ENCODE measurements at regions not wholly inside any gene's neighbourhood (a gene's known extent, or its start where the extent isn't known, plus 50 kb on each side); places are given as distances from the start of the nearest gene placed in this dataset.

DNA sequence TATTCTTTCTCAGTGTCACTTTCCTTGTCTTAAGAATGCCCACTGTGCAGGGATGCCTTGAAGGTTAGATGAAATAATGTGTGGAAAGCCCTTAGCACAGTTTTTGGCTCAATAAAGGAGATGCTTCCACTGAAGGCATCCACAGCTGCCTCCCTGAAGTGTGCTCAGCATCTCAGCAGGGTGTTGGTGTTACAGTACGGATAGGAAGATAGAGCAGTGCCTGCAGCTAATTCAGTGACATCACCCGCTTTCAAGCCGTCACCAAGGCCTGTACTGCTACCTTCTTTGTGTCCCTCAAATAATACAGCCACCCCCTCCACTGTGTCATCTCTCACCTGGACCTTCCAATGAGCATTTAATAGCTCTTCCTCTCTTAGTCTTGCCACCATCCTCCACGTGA lies 59.0 kb downstream of the NDUFS5 start:
- Mint-ChIP-seq H3K36me3 (no peaks in the 10 kb centered on the region), H3K4me1 (peaks cover 5 to 10% (median 8%) of the 10 kb centered on the region in 4 donors), H3K27me3 (peaks cover 9 to 33% (median 26%) of the 10 kb centered on the region in 5 donors), H3K9me3 (no peaks in the 10 kb centered on the region), H3K4me3 (no peak overlapping the region), H3K27ac (peak overlapping the region in 1 of 10 donors; percentile 39)
- ATAC-seq = no peak
- POLR2A ChIA-PET = no interaction called here
- DNase-seq = no peak

DNA sequence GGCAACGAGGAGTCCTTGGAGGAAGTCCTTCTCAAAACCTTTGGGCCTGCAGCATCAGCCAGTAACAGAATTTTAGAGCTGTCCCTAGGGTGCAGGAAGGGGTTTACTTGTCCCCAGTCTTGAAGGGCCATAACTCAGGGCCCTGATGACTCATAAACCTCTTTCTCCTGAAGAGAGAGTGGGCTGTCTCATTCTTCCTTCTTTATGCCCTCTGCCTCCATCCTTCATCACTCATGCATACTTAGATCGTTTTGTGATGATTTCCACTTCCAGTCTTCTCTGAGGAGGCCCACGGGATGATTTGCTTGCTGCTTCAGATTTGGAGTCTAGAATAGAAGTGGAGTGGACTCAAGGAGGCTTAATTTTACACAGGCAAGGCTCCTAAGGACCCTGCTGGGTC lies 60.2 kb downstream of the NDUFS5 start:
- Mint-ChIP-seq H3K4me3 (no peak overlapping the region), H3K27ac (no peak overlapping the region), H3K27me3 (peaks cover 8 to 25% (median 20%) of the 10 kb centered on the region in 5 donors), H3K9me3 (no peaks in the 10 kb centered on the region), H3K4me1 (peaks cover 0 to 6% (median 5%) of the 10 kb centered on the region in 4 donors), H3K36me3 (no peaks in the 10 kb centered on the region)
- no peak for ATAC-seq
- no peak for DNase-seq
- POLR2A ChIA-PET = no interaction called here

DNA sequence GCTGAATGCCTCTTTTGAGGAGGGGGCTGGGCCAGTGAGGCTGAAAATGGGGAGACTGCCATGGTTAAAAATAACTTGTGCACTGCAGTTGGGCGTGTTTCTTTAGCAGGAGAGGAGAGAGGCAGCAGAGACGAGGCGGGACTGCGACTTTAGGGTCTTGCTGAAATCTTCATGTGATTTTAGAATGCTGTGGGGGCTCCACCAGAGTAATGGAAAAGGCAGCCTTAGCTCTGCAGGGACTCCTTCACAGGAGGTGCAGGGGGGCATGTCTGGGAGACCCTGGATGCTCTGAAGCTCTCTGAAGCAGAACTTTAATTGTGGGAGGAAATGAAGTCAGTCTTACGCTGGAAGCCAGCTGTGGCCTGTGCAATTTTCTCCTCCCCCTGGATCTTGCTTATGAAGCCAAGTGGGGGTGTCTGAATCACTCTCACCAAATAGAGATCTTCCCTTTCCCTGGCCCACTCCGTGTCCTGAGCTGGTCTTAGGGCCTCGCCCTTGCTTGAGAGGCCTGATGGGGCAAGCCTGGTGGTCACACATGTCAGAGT lies 60.8 kb downstream of the NDUFS5 start:
- Mint-ChIP-seq H3K4me3 (no peak overlapping the region), H3K4me1 (peaks cover 2 to 8% (median 6%) of the 10 kb centered on the region in 4 donors), H3K27me3 (peaks cover 8 to 23% (median 20%) of the 10 kb centered on the region in 5 donors), H3K27ac (peak overlapping the region in 1 of 10 donors; percentile 71), H3K36me3 (no peaks in the 10 kb centered on the region), H3K9me3 (no peaks in the 10 kb centered on the region)
- POLR2A ChIA-PET = no interaction called here
- no peak for DNase-seq
- no peak for ATAC-seq

DNA sequence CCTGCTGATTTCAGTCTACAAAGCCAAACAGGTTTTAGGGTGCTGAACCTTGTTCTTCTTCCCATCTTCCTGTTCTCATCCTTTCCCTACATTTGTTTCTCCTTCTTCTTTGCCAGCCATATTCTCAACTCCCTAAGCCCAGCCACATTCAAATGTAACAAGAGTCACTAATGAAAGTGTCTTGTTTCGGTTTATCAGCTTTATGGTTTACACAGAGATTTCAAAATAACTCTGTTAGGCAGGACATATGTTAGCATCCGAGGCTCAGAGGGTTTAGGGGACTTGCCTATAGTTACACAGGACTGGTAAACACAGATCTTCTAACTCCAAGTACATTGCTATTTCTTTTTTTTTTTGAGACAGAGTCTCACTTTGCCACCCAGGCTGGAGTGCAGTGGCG lies 61.3 kb downstream of the NDUFS5 start:
- H3K9me3 Mint-ChIP-seq = no peaks in the 10 kb centered on the region
- ATAC-seq (no peak), DNase-seq (no peak)
- POLR2A ChIA-PET = no interaction called here
- H3K4me1 Mint-ChIP-seq = peaks cover 2 to 8% (median 6%) of the 10 kb centered on the region in 4 donors
- H3K27ac Mint-ChIP-seq = no peak overlapping the region
- no peak overlapping the region for H3K4me3 Mint-ChIP-seq
- H3K27me3 Mint-ChIP-seq = peaks cover 8 to 18% (median 15%) of the 10 kb centered on the region in 5 donors
- H3K36me3 Mint-ChIP-seq = no peaks in the 10 kb centered on the region

DNA sequence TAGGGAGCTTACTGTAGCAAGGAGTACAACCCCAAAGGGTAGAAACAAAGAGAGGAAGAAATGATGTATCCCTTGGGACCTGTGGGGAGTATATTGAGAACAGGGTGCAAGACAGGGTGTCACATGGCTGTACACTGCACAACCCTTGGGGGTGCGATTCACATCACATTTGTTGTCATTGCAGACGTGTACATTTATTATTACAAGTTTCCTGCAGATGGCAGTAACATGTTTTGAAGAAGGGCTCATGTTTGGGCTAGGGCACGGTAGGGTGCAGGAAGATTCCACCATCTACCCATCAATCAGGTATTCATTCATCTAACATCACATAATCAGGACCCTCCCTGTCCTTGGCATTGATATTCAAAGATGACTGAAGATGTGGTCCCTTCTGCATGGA lies 62.5 kb downstream of the NDUFS5 start:
- peaks cover 5 to 9% (median 6%) of the 10 kb centered on the region in 5 donors for H3K27me3 Mint-ChIP-seq
- no peak for DNase-seq
- H3K9me3 Mint-ChIP-seq = no peaks in the 10 kb centered on the region
- H3K36me3 Mint-ChIP-seq = no peaks in the 10 kb centered on the region
- peak overlapping the region in 2 of 10 donors; percentile 10 to 22 for H3K27ac Mint-ChIP-seq
- no peak for ATAC-seq
- POLR2A ChIA-PET = interaction anchor here (1.1 kb wide), 1 partner anchor 207 kb away, joined by 3 read pairs; no protein-coding TSS in a partner anchor
- peaks cover 2 to 10% (median 7%) of the 10 kb centered on the region in 4 donors for H3K4me1 Mint-ChIP-seq
- no peak overlapping the region for H3K4me3 Mint-ChIP-seq

DNA sequence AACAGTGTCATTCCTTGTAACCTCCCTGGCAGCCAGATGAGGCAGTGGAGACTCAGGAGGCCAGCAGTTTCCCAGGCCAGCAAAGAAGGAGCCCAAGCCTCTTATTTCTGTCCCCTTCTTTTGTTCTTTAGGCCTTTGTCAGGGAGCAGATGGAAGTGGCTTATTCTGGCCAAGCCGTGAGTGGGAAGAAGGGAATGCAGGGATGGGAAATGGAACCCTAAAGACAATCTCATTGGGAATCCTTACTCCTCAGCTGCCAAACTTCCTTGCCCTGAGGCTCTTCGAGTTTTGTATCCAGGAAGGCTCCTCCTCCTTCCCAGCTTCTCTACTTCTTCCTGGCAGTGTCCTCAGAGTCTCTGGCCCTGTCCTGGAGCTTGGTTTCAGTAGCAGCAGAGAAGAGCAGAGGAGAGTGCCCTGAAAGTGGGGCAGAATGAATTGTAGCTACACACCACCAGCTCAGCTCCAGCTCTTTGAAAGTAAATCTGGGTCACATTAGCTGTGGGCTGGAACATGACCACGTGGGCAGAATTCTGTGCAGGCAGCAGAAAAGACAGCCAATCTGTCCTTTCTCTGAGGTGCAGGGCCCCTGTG lies 63.9 kb downstream of the NDUFS5 start:
- Mint-ChIP-seq H3K36me3 (no peaks in the 10 kb centered on the region), H3K4me1 (peaks cover 2 to 10% (median 7%) of the 10 kb centered on the region in 4 donors), H3K9me3 (no peaks in the 10 kb centered on the region), H3K27ac (no peak overlapping the region), H3K27me3 (peaks cover 0 to 5% (median 0%) of the 10 kb centered on the region in 5 donors), H3K4me3 (no peak overlapping the region)
- POLR2A ChIA-PET = interaction anchor here (0.6 kb wide), 1 partner anchor 478 kb away, joined by 3 read pairs; no protein-coding TSS in a partner anchor
- no peak for ATAC-seq
- DNase-seq = no peak

DNA sequence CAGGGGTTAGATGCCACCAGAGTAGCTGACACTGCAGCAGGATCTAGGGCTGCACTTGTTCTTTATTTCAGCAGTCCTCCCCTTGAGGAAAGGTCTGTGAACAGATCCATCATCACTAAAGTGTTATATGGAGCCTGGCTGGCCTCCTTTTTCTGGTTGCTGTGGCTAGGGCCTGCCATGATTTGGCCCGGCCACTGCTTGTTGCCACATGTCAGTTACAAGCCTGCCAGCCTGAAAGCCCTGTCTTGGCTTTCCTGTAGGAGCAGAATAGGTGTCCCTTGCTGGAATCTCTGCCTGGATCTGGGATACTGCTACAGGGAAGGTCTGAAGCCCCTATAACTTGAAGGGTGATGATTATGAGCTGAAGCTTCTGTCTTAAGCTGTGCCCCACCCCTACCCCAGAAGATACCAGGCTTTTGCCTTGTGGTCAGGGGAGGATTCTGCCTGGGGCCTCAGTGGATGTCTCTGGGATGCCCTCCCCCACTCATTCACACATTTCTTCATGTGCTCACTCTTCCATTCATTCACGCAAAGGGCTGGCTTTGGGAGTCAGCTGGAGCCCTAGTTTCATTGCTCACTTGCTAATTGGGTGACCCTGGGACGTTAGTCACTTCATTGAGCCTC lies 64.7 kb downstream of the NDUFS5 start:
- ATAC-seq (no peak), DNase-seq (no peak)
- POLR2A ChIA-PET = interaction anchor here (0.6 to 0.8 kb wide), 3 partner anchors 78 to 479 kb away, joined by 3 read pairs; no protein-coding TSS in a partner anchor
- H3K4me1 Mint-ChIP-seq = peaks cover 2 to 10% (median 7%) of the 10 kb centered on the region in 4 donors
- H3K9me3 Mint-ChIP-seq = no peaks in the 10 kb centered on the region
- H3K27me3 Mint-ChIP-seq = peaks cover 0 to 5% (median 0%) of the 10 kb centered on the region in 5 donors
- no peaks in the 10 kb centered on the region for H3K36me3 Mint-ChIP-seq
- H3K4me3 Mint-ChIP-seq = no peak overlapping the region
- H3K27ac Mint-ChIP-seq = peak overlapping the region in 2 of 10 donors; percentile 27 to 40

DNA sequence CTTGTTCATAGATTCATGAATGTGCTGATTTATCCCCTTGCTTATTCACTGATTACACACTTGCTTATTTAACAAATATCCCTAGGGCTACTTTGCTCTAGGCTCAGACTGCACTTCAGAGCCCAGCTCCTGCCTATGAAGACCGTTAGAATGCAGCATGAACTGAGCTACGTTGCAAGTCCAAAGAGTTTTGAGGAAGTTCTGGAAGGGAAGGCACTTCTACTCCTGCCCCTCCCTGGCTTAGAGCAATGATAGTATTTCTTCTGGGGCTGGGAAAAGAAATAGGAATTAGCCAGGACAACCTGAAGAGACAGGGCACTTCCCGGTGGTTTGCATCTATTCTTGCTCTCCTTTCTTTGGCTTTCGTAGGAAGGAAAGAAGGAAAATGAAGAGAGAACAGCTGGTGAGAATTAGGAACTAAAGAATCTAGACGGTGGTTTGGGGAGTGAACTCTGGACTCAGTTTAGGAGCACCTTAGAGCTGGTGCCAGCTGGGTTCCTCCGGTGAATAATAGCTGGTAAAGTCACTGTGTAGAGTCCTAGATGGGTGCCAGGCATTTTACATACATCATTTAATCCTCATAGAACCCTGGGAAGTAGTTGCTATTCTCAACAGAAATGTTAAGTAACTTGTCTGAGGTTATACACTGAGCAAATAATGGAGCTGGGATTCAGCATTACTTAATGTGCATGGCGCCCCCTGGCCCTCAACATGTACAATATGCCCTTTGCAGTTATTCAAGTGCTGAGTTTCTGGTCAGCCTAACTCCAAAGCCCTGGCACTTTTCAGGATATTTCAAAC lies 65.9 kb downstream of the NDUFS5 start:
- POLR2A ChIA-PET = interaction anchor here (1.0 to 1.2 kb wide), 2 partner anchors 100 to 233 kb away, joined by 3 to 6 read pairs; partner anchors contain the start of gene RRAGC
- H3K9me3 Mint-ChIP-seq = no peaks in the 10 kb centered on the region
- no peaks in the 10 kb centered on the region for H3K36me3 Mint-ChIP-seq
- peaks cover 2 to 10% (median 7%) of the 10 kb centered on the region in 4 donors for H3K4me1 Mint-ChIP-seq
- ATAC-seq (peak; percentile 89 to 91), DNase-seq (peak; percentile 15 to 78 (median 44))
- H3K4me3 Mint-ChIP-seq = no peak overlapping the region
- H3K27me3 Mint-ChIP-seq = peaks cover 0 to 5% (median 0%) of the 10 kb centered on the region in 5 donors
- H3K27ac Mint-ChIP-seq = peak overlapping the region in 1 of 10 donors; percentile 47

DNA sequence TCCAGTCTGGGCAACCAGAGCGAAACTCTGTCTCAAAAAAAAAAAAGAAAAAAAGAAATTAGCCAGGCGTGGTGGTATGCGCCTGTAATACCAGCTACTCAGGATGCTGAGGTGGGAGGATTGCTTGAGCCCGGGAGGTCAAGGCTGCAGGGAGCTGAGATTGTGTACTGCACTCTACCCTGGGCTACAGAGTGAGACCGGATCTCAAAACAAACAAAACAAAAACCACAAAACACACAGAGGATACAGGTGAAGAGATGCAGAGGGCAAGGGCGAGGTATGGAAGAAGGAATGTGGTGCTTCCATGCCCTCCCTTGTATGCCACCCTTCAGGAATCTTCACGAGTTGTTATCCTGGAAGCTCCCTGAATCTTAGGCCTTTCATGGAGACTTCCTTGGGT lies 68.5 kb downstream of the NDUFS5 start:
- H3K9me3 Mint-ChIP-seq = no peaks in the 10 kb centered on the region
- H3K4me1 Mint-ChIP-seq = peaks cover 7 to 17% (median 12%) of the 10 kb centered on the region in 4 donors
- ATAC-seq (no peak), DNase-seq (no peak)
- no peaks in the 10 kb centered on the region for H3K36me3 Mint-ChIP-seq
- no peak overlapping the region for H3K27ac Mint-ChIP-seq
- peaks cover 0 to 5% (median 0%) of the 10 kb centered on the region in 5 donors for H3K27me3 Mint-ChIP-seq
- POLR2A ChIA-PET = interaction anchor here (0.6 kb wide), 1 partner anchor 316 kb away, joined by 3 read pairs; no protein-coding TSS in a partner anchor
- H3K4me3 Mint-ChIP-seq = no peak overlapping the region

DNA sequence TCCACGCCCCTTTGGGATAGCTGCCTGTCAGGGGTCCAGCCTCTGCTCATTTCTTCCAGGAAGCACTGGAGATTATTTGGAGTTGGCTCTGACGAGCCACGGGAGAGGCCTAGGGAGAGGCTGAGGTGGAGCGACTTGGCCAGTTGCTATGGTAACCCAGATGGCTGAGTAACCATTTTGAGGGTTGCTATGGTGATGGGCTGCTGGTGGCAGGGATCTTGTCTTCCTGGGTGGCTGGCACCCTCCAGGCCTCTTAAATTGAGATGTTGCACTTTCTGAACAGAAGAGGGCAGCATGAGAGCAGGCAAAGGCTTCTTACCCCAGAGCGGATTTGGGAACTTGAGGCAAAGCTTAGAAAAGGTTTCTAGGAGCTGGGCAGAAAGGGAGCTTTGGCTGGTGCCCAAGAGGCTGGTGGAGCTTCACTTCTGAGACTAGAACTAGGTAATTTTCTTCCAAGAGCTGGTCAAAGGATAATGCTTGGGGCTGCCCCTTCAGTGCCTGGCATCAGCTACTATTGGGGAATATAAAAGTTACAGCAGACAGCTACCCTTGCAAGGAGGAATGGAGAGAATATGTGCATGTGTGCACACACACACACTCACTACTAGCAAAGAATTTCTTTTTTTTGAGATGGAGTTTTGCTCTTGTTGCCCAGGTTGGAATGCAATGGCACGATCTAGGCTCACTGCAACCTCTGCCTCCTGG lies 72.5 kb downstream of the NDUFS5 start:
- Mint-ChIP-seq H3K9me3 (no peaks in the 10 kb centered on the region), H3K4me3 (peak overlapping the region in 1 of 10 donors; percentile 69), H3K27me3 (no peaks in the 10 kb centered on the region), H3K36me3 (no peaks in the 10 kb centered on the region), H3K27ac (peak overlapping the region in 7 of 10 donors; percentile 10 to 88 (median 56)), H3K4me1 (peaks cover 13 to 29% (median 23%) of the 10 kb centered on the region in 4 donors)
- peak; percentile 20 to 81 (median 64) for DNase-seq
- ATAC-seq = peak; percentile 77 to 83
- POLR2A ChIA-PET = interaction anchor here (0.9 to 1.5 kb wide), 2 partner anchors 35 to 93 kb away, joined by 4 to 5 read pairs; no protein-coding TSS in a partner anchor

DNA sequence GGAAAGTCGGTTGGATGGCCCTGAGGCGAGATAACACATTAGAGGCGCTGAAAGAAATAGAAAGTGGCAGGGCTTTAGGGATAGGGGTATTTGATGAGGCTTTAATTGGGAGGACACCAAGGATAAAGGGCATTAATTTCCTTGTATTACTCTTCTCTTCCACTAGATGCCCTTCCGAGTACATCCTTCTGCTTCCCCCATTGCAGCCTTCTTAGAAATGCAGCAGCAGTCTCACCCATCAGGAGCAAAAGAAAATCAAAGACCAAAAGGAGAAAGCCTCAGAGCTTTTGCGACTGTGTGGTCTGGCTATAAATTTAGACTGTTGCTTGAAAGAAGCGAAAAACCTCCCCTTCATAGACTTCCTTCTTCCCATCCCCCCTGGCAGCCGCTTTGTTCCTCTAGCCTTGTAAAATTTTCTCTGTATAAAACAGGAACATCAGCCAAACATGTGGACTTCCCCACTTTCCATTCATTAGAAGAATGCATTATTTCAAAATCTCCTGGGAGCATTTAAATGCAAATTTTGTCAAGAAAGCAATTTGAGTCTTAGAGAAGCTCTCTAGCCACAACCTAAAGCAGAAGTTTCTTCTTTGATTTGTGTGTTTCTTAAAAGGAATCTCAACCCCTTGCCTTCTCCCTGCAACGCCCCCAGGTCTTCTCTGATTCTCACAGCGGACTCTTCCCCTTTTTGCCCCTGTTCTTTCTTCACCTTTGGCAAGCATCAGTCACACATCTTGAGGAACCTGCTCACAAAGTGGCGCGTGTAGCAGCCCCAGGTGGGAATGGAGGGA lies 76.6 kb downstream of the NDUFS5 start:
- Mint-ChIP-seq H3K9me3 (no peaks in the 10 kb centered on the region), H3K4me3 (peak overlapping the region in 9 of 10 donors; percentile 19 to 76 (median 48)), H3K27ac (peak overlapping the region; percentile 7 to 88 (median 63)), H3K27me3 (peaks cover 0 to 2% (median 0%) of the 10 kb centered on the region in 5 donors), H3K4me1 (peaks cover 23 to 42% (median 40%) of the 10 kb centered on the region in 4 donors), H3K36me3 (no peaks in the 10 kb centered on the region)
- peak in 7 of 10 donors; percentile 15 to 67 (median 39) for DNase-seq
- peak; percentile 39 to 52 for ATAC-seq
- POLR2A ChIA-PET = no interaction called here

Measured in naive thymus-derived CD8-positive, alpha-beta T cell (primary cell).